ENCODE measurements at regions not wholly inside any gene's neighbourhood (a gene's known extent, or its start where the extent isn't known, plus 50 kb on each side); places are given as distances from the start of the nearest gene placed in this dataset.

GRCh38 chr2:60603533-60604190 is 50.2 kb upstream of the BCL11A start:
- TF ChIP-seq POLR2A (IDR thresholded peaks at IDR 0.05; ENCODE audit: low read depth, low read length) (no peak), POLR2AphosphoS5 (IDR thresholded peaks at IDR 0.05; ENCODE audit: low read depth, low read length) (no peak), TAF1 (IDR thresholded peaks at IDR 0.05; ENCODE audit: borderline replicate concordance, low read depth, low read length) (no peak)
